Gastroesophageal sphincter (tissue), 4 donors: ENCODE measurements at regions not wholly inside any gene's neighbourhood (a gene's known extent, or its start where the extent isn't known, plus 50 kb on each side); places are given as distances from the start of the nearest gene placed in this dataset.

Source experiments
- ATAC-seq: fragments of 150-250 bp; one replicate; pipeline ENCODE4 v1.9.1; 2016; ENCODE audit warnings: mild to moderate bottlenecking, moderate library complexity
- H3K27ac ChIP-seq, 4 donors: fragments of 200-600 bp; sonication (generic) in 3 of 4; 1 replicate in 3 of 4; 2 replicates in 1 of 4; pipeline ENCODE4 v1.5.1; 2016 to 2019
- H3K27me3 ChIP-seq: fragments of 200-600 bp; sonication (generic); one replicate; pipeline ENCODE4 v1.5.1; 2019
- H3K36me3 ChIP-seq, 2 donors: fragments of 200-600 bp; sonication (generic); one replicate each; pipeline ENCODE4 v1.5.1; 2019; ENCODE audit warnings: control low read depth in 1 of 2
- H3K4me1 ChIP-seq, 3 donors: fragments of 200-600 bp; sonication (generic); 1 replicate in 2 of 3; 2 replicates in 1 of 3; pipeline ENCODE4 v1.5.1; 2016 to 2019; ENCODE audit warnings: control low read depth in 2 of 3
- H3K4me3 ChIP-seq, 2 donors: fragments of 200-600 bp; sonication (generic); one replicate each; pipeline ENCODE4 v1.5.1; 2019; ENCODE audit warnings: mild to moderate bottlenecking in 1 of 2, moderate library complexity in 1 of 2
- H3K9me3 ChIP-seq, 3 donors: fragments of 200-600 bp; sonication (generic); one replicate each; pipeline ENCODE4 v1.5.1; 2017 to 2019; ENCODE audit warnings: control low read depth in 2 of 3
- CTCF ChIP-seq, 4 experiments: fragments of 200-600 bp in 2 of 4; fragments of 450-650 bp in 2 of 4; sonication (generic) in 1 of 4; IDR thresholded peaks; one replicate each; pipeline ENCODE4 v1.5.1; 2017 to 2019; ENCODE audit warnings: antibody characterized with exemption in 4 of 4, mild to moderate bottlenecking in 2 of 4, moderate library complexity in 2 of 4
- EP300 ChIP-seq: sonication (generic); formaldehyde crosslinking; IDR thresholded peaks from one replicate; pipeline ENCODE4 v1.6.1; 2017; ENCODE audit warnings: antibody characterized with exemption, mild to moderate bottlenecking
- POLR2A ChIP-seq, 2 donors: fragments of 450-650 bp; IDR thresholded peaks; one replicate each; pipeline ENCODE4 v1.6.1; 2017; ENCODE audit warnings: antibody characterized with exemption in 2 of 2, mild to moderate bottlenecking in 2 of 2, moderate library complexity in 1 of 2
- POLR2AphosphoS5 ChIP-seq: sonication (generic); formaldehyde crosslinking; IDR thresholded peaks from one replicate; pipeline ENCODE4 v1.6.1; 2017; ENCODE audit warnings: antibody characterized with exemption
- WGBS, 2 donors: methylation state at CpG; one replicate each; pipeline ENCODE4 v1.1.5; 2018; ENCODE audit warnings: low coverage in 1 of 2; 5-methylcytosine and 5-hydroxymethylcytosine counted together

- peaks cover 0 to 15% (median 0%) of the 10 kb centered on the region in 3 donors for H3K9me3 ChIP-seq
- no peak for ATAC-seq
- WGBS, 2 donors, result 53 to 67% methylated on average over 3 of the region's 3 CpGs
- no peaks in the 10 kb centered on the region for H3K27me3 ChIP-seq
- no peaks in the 10 kb centered on the region for H3K36me3 ChIP-seq
- TF ChIP-seq EP300 (no peak), POLR2A (IDR thresholded peaks at IDR 0.05) (no peak), POLR2AphosphoS5 (no peak), CTCF (IDR thresholded peaks at IDR 0.05) (no peak)
- no peaks in the 10 kb centered on the region for H3K4me1 ChIP-seq
- H3K27ac ChIP-seq, result no peak overlapping the region
- no peak overlapping the region for H3K4me3 ChIP-seq
Measured at GRCh38 chr4:123578276-123579029, 181.9 kb downstream of the SPRY1 start.

GRCh38 chr4:123579961-123580360, 183.4 kb downstream of the SPRY1 start:
- Histone ChIP-seq H3K4me3 (no peak overlapping the region), H3K9me3 (peaks cover 0 to 15% (median 0%) of the 10 kb centered on the region in 3 donors), H3K4me1 (no peaks in the 10 kb centered on the region), H3K36me3 (no peaks in the 10 kb centered on the region), H3K27me3 (no peaks in the 10 kb centered on the region), H3K27ac (no peak overlapping the region)
- 67 to 83% methylated on average over 2 of the region's 2 CpGs for WGBS, 2 donors
- ATAC-seq, result no peak
- no peak for TF ChIP-seq POLR2AphosphoS5
- TF ChIP-seq EP300, result no peak
- TF ChIP-seq CTCF (IDR thresholded peaks at IDR 0.05), result no peak
- no peak for TF ChIP-seq POLR2A (IDR thresholded peaks at IDR 0.05)

- 77 to 96% methylated on average over 3 to 7 of the region's 8 CpGs for WGBS, 2 donors
- Histone ChIP-seq H3K36me3 (no peaks in the 10 kb centered on the region), H3K27ac (no peak overlapping the region), H3K4me1 (no peaks in the 10 kb centered on the region), H3K27me3 (no peaks in the 10 kb centered on the region), H3K9me3 (peaks cover 0 to 15% (median 0%) of the 10 kb centered on the region in 3 donors), H3K4me3 (no peak overlapping the region)
- no peak for TF ChIP-seq EP300
- no peak for TF ChIP-seq POLR2AphosphoS5
- TF ChIP-seq POLR2A (IDR thresholded peaks at IDR 0.05), result no peak
- TF ChIP-seq CTCF (IDR thresholded peaks at IDR 0.05), result no peak
- no peak for ATAC-seq
Measured at GRCh38 chr4:123580981-123581664, 184.5 kb downstream of the SPRY1 start.

GRCh38 chr4:123581802-123582201, 185.2 kb downstream of the SPRY1 start:
- Histone ChIP-seq H3K4me1 (no peaks in the 10 kb centered on the region), H3K27me3 (no peaks in the 10 kb centered on the region), H3K4me3 (no peak overlapping the region), H3K27ac (no peak overlapping the region), H3K36me3 (no peaks in the 10 kb centered on the region), H3K9me3 (peaks cover 0 to 15% (median 0%) of the 10 kb centered on the region in 3 donors)
- ATAC-seq, result no peak
- TF ChIP-seq CTCF (IDR thresholded peaks at IDR 0.05) (no peak), POLR2A (IDR thresholded peaks at IDR 0.05) (no peak), POLR2AphosphoS5 (no peak), EP300 (no peak)
- 90 to 100% methylated on average over 3 of the region's 3 CpGs for WGBS, 2 donors
